ENCODE measurements at regions not wholly inside any gene's neighbourhood (a gene's known extent, or its start where the extent isn't known, plus 50 kb on each side); places are given as distances from the start of the nearest gene placed in this dataset.
"Not testable (repeated sequence)": the region's sequence is repeated elsewhere in the genome, so short reads cannot be mapped to it uniquely, and the experiment has no call there.

GRCh38 chr3:174457758-174458157 is 401.4 kb upstream of the NAALADL2 start:
- no peak for DNase-seq (ENCODE audit: low spot score)

- DNase-seq (ENCODE audit: low spot score) = no peak
Measured at GRCh38 chr3:174460831-174461230, 398.3 kb upstream of the NAALADL2 start.

- DNase-seq (ENCODE audit: low spot score) = no peak
Measured at GRCh38 chr3:174462916-174463315, 396.2 kb upstream of the NAALADL2 start.

GRCh38 chr3:174465177-174465576 is 394.0 kb upstream of the NAALADL2 start:
- no peak for DNase-seq (ENCODE audit: low spot score)

GRCh38 chr3:174466471-174467054 is 392.6 kb upstream of the NAALADL2 start:
- no peak for DNase-seq (ENCODE audit: low spot score)

GRCh38 chr3:174477491-174477890 is 381.6 kb upstream of the NAALADL2 start:
- no peak for DNase-seq (ENCODE audit: low spot score)

GRCh38 chr3:174480767-174481166 is 378.4 kb upstream of the NAALADL2 start:
- DNase-seq (ENCODE audit: low spot score) = no peak

- no peak for DNase-seq (ENCODE audit: low spot score)
Measured at GRCh38 chr3:174482541-174482940, 376.6 kb upstream of the NAALADL2 start.

- DNase-seq (ENCODE audit: low spot score) = no peak
Measured at GRCh38 chr3:174483254-174483653, 375.9 kb upstream of the NAALADL2 start.

- not testable (repeated sequence) for DNase-seq (ENCODE audit: low spot score)
Measured at GRCh38 chr3:174483856-174484255, 375.3 kb upstream of the NAALADL2 start.

- DNase-seq (ENCODE audit: low spot score) = peak; percentile 5
Measured at GRCh38 chr3:174488527-174488926, 370.6 kb upstream of the NAALADL2 start.

- peak; percentile 2 for DNase-seq (ENCODE audit: low spot score)
Measured at GRCh38 chr3:174495311-174495710, 363.8 kb upstream of the NAALADL2 start.

- DNase-seq (ENCODE audit: low spot score) = no peak
Measured at GRCh38 chr3:174495928-174496327, 363.2 kb upstream of the NAALADL2 start.

GRCh38 chr3:174498638-174499037 is 360.5 kb upstream of the NAALADL2 start:
- no peak for DNase-seq (ENCODE audit: low spot score)

- no peak for DNase-seq (ENCODE audit: low spot score)
Measured at GRCh38 chr3:174505266-174505665, 353.9 kb upstream of the NAALADL2 start.

GRCh38 chr3:174524203-174524602 is 334.9 kb upstream of the NAALADL2 start:
- no peak for DNase-seq (ENCODE audit: low spot score)

- DNase-seq (ENCODE audit: low spot score) = no peak
Measured at GRCh38 chr3:174529298-174529697, 329.8 kb upstream of the NAALADL2 start.

GRCh38 chr3:174531262-174531982 is 327.7 kb upstream of the NAALADL2 start:
- DNase-seq (ENCODE audit: low spot score) = peak; percentile 12

- DNase-seq (ENCODE audit: low spot score) = no peak
Measured at GRCh38 chr3:174532216-174532615, 326.9 kb upstream of the NAALADL2 start.

GRCh38 chr3:174532776-174533175 is 326.4 kb upstream of the NAALADL2 start:
- no peak for DNase-seq (ENCODE audit: low spot score)

- no peak for DNase-seq (ENCODE audit: low spot score)
Measured at GRCh38 chr3:174533286-174533685, 325.8 kb upstream of the NAALADL2 start.

GRCh38 chr3:174536319-174536718 is 322.8 kb upstream of the NAALADL2 start:
- no peak for DNase-seq (ENCODE audit: low spot score)

- no peak for DNase-seq (ENCODE audit: low spot score)
Measured at GRCh38 chr3:174538151-174538550, 321.0 kb upstream of the NAALADL2 start.
